GM23248 (cell line): ENCODE measurements at regions not wholly inside any gene's neighbourhood (a gene's known extent, or its start where the extent isn't known, plus 50 kb on each side); places are given as distances from the start of the nearest gene placed in this dataset.

Source experiments
- EZH2 ChIP-seq: fragments of 200-600 bp; sonication (generic); IDR thresholded peaks from 2 replicates; pipeline ENCODE4 v1.6.1; 2018; ENCODE audit warnings: antibody characterized with exemption, mild to moderate bottlenecking; ENCODE audit not compliant: insufficient read depth, poor library complexity, severe bottlenecking
- EZH2phosphoT487 ChIP-seq: fragments of 200-600 bp; sonication (generic); IDR thresholded peaks from 2 replicates; pipeline ENCODE4 v1.6.1; 2018; ENCODE audit warnings: antibody characterized with exemption, moderate library complexity, mild to moderate bottlenecking, low read depth; ENCODE audit not compliant: insufficient read depth

- TF ChIP-seq EZH2phosphoT487 (no peak), EZH2 (no peak)
Measured at GRCh38 chr5:104612005-104612404, 1049.4 kb upstream of the NUDT12 start.
